Ascending aorta (tissue), 2 donors: ENCODE measurements at regions not wholly inside any gene's neighbourhood (a gene's known extent, or its start where the extent isn't known, plus 50 kb on each side); places are given as distances from the start of the nearest gene placed in this dataset.

Experiments used
- DNase-seq, 2 donors: peaks; one replicate each; pipeline ENCODE4 v3.0.0-alpha.2; 2019; ENCODE audit warnings: low spot score in 2 of 2
- H3K27ac ChIP-seq, 2 donors: fragments of 200-600 bp; sonication (generic); one replicate each; pipeline ENCODE4 v1.5.1; 2016 to 2017; ENCODE audit warnings: mild to moderate bottlenecking in 1 of 2
- H3K27me3 ChIP-seq: fragments of 200-600 bp; sonication (generic); one replicate; pipeline ENCODE4 v1.5.1; 2017
- H3K36me3 ChIP-seq, 2 donors: fragments of 200-600 bp; sonication (generic); one replicate each; pipeline ENCODE4 v1.5.1; 2016
- H3K4me1 ChIP-seq, 2 donors: fragments of 200-600 bp; sonication (generic); one replicate each; pipeline ENCODE4 v1.5.1; 2016 to 2017; ENCODE audit warnings: mild to moderate bottlenecking in 1 of 2
- H3K4me3 ChIP-seq, 2 donors: fragments of 200-600 bp; sonication (generic); one replicate each; pipeline ENCODE4 v1.5.1; 2016 to 2017; ENCODE audit warnings: mild to moderate bottlenecking in 1 of 2
- H3K9me3 ChIP-seq, 2 donors: fragments of 200-600 bp; sonication (generic); one replicate each; pipeline ENCODE4 v1.5.1; 2016
- intact Hi-C: fragments of 100-400 bp; cut with DNase I; formaldehyde crosslinking; loops from one replicate; pipeline ENCODE4 v1.15.1; 2023
- TF ChIP-seq, protein P1 (sequence below), 3 experiments: fragments of 200-600 bp in 2 of 3; fragments of 450-650 bp in 1 of 3; sonication (generic) in 2 of 3; IDR thresholded peaks; one replicate each; pipeline ENCODE4 v1.5.1; 2016 to 2019; ENCODE audit warnings: antibody characterized with exemption in 3 of 3, mild to moderate bottlenecking in 1 of 3, moderate library complexity in 1 of 3

DNA sequence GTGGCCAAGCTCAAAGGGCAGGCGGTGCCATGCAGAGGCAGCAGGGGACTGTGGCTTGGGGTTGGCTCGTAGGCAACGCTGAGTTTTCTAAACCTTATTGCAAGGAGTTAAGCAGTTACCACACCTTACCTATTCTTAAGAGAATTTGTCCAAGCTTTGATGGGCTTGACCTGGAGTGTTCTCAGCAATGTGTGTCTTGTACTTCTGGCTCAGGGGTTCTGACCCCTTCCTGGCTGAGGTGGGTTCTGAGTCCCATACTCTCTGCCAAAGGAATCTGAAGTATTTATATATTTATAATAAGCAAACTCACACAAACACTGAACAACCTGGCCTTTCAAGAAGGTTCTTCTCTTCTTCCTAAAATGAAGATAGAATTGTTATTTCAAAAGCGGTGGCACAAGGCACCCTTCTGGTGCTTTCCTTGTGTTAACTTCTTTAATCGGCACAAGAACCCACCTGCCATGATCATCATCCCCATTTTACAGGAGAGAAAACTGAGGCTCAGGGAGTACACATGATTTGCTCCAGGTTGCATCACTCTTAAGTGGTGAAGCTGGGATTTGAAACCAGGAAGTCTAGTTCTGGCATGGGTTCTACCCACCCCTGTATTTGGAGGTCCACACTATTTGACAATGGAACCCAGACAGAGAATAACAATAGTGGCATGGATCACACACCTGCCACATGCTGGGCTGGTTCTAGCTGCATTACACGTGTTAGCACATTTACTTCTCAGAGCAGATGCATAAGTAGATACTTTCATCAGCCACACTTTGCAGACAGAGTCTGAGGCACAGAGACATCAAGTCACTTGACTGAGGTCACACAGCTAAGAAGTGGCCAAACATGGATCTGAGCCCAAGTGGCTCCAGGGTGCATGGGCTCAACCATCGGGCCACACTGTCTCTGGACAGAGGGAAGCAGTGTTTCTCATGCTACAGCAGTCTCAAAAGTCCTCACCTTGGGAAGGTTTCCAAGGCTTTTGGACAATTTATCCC, 224.0 kb downstream of the AACS start:
- TF ChIP-seq, protein P1, sequence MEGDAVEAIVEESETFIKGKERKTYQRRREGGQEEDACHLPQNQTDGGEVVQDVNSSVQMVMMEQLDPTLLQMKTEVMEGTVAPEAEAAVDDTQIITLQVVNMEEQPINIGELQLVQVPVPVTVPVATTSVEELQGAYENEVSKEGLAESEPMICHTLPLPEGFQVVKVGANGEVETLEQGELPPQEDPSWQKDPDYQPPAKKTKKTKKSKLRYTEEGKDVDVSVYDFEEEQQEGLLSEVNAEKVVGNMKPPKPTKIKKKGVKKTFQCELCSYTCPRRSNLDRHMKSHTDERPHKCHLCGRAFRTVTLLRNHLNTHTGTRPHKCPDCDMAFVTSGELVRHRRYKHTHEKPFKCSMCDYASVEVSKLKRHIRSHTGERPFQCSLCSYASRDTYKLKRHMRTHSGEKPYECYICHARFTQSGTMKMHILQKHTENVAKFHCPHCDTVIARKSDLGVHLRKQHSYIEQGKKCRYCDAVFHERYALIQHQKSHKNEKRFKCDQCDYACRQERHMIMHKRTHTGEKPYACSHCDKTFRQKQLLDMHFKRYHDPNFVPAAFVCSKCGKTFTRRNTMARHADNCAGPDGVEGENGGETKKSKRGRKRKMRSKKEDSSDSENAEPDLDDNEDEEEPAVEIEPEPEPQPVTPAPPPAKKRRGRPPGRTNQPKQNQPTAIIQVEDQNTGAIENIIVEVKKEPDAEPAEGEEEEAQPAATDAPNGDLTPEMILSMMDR (IDR thresholded peaks at IDR 0.05) = no peak
- no peak for DNase-seq
- H3K36me3 ChIP-seq = no peaks in the 10 kb centered on the region
- no peaks in the 10 kb centered on the region for H3K4me1 ChIP-seq
- H3K27me3 ChIP-seq = no peaks in the 10 kb centered on the region
- intact Hi-C loops = no loop called here
- peaks cover 0 to 5% of the 10 kb centered on the region in 2 donors for H3K9me3 ChIP-seq
- H3K27ac ChIP-seq = no peak overlapping the region
- H3K4me3 ChIP-seq = no peak overlapping the region

DNA sequence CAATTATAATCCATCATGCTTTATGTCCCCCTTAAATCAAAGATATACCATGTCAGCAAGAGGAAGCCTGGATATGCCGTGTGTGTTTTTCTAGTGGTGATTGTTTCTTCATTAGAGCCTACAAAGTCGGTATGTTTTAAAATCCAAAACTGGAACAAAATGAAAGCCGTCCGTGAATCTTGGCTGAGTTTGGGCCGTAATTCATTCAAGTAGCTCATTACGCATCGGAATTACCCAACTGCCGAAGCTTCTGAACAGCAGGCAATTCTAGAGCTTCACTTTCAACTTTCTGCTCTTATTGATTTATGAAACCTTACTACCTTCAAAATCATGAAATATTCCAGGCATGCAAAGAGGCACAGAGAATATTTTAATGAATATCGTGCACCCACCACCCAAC, 224.7 kb downstream of the AACS start:
- no peak overlapping the region for H3K4me3 ChIP-seq
- H3K27ac ChIP-seq = no peak overlapping the region
- H3K36me3 ChIP-seq = no peaks in the 10 kb centered on the region
- H3K27me3 ChIP-seq = no peaks in the 10 kb centered on the region
- TF ChIP-seq, protein P1 (IDR thresholded peaks at IDR 0.05) = no peak
- DNase-seq = no peak
- no peaks in the 10 kb centered on the region for H3K4me1 ChIP-seq
- H3K9me3 ChIP-seq = peaks cover 0 to 5% of the 10 kb centered on the region in 2 donors
- intact Hi-C loops = no loop called here

DNA sequence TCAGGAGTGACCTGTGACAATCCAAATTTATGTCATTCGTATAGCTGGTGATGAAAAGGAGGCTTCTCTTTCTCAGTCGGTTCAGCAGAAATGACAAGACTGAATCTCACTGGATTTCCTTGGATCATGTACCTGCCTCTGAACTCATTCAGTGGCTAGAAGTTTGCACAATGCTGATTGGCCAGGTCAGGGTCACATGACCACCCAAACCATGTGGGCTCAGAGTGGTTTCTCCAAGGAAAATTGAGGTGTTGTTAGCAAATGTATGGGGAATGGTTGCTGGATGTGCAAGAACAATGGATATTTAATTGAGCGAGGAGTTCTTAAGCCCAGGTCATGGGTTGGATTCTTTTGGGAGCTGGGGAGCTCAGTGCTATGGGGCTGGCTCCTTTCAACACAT, 227.5 kb downstream of the AACS start:
- H3K36me3 ChIP-seq = no peaks in the 10 kb centered on the region
- TF ChIP-seq, protein P1 (IDR thresholded peaks at IDR 0.05) = no peak
- no peak overlapping the region for H3K27ac ChIP-seq
- DNase-seq = no peak
- no peaks in the 10 kb centered on the region for H3K4me1 ChIP-seq
- intact Hi-C loops = no loop called here
- no peak overlapping the region for H3K4me3 ChIP-seq
- peaks cover 0 to 5% of the 10 kb centered on the region in 2 donors for H3K9me3 ChIP-seq
- H3K27me3 ChIP-seq = no peaks in the 10 kb centered on the region

DNA sequence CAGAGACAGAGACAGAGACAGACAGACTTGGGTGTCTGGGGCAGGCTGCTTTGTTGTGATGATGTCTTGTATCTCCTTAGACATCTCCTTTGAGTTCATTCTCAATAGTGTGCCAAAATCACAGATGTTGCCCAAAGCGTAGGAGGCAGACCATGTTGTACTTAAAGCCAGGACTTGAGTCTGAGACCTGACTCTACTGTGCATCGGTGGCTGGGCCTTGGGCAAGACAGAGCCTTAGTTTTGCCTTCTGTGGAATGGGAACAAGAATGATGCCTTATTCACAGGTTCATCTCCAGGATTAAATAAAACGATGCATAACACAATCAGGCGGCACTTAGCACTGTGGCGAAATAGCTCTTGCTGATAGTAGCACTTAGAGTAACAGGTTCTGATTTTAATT, 230.3 kb downstream of the AACS start:
- H3K4me3 ChIP-seq = no peak overlapping the region
- no peaks in the 10 kb centered on the region for H3K36me3 ChIP-seq
- H3K9me3 ChIP-seq = peaks cover 0 to 5% of the 10 kb centered on the region in 2 donors
- no peaks in the 10 kb centered on the region for H3K27me3 ChIP-seq
- intact Hi-C loops = no loop called here
- no peak overlapping the region for H3K27ac ChIP-seq
- peak in 1 of 2 donors; percentile 19 for DNase-seq
- H3K4me1 ChIP-seq = no peaks in the 10 kb centered on the region
- TF ChIP-seq, protein P1 (IDR thresholded peaks at IDR 0.05) = no peak

DNA sequence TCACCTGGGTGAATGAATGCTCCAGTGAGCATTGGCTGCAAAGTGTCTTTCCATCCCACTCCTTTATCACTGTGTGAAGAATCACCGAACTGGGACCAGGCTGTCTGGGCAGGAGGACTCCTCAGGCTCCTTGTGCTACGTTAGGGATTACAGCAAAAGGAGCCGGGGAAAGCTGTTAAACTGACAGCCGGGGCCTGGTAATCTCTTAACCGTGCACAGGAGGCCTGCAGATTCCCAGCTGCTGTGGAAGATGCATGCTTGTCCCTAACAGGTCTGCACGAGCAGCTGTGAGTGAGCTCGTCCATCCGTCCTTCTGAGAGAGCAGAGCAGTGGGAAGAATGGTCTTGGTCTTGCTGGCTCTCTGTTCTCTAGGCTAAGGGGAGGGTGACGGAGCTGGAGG, 231.5 kb downstream of the AACS start:
- Histone ChIP-seq H3K27me3 (no peaks in the 10 kb centered on the region), H3K27ac (no peak overlapping the region), H3K9me3 (peaks cover 0 to 5% of the 10 kb centered on the region in 2 donors), H3K4me1 (no peaks in the 10 kb centered on the region), H3K4me3 (no peak overlapping the region), H3K36me3 (no peaks in the 10 kb centered on the region)
- intact Hi-C loops = no loop called here
- TF ChIP-seq, protein P1 (IDR thresholded peaks at IDR 0.05) = no peak
- DNase-seq = peak in 1 of 2 donors; percentile 25
